ENCODE measurements at regions not wholly inside any gene's neighbourhood (a gene's known extent, or its start where the extent isn't known, plus 50 kb on each side); places are given as distances from the start of the nearest gene placed in this dataset.

DNA sequence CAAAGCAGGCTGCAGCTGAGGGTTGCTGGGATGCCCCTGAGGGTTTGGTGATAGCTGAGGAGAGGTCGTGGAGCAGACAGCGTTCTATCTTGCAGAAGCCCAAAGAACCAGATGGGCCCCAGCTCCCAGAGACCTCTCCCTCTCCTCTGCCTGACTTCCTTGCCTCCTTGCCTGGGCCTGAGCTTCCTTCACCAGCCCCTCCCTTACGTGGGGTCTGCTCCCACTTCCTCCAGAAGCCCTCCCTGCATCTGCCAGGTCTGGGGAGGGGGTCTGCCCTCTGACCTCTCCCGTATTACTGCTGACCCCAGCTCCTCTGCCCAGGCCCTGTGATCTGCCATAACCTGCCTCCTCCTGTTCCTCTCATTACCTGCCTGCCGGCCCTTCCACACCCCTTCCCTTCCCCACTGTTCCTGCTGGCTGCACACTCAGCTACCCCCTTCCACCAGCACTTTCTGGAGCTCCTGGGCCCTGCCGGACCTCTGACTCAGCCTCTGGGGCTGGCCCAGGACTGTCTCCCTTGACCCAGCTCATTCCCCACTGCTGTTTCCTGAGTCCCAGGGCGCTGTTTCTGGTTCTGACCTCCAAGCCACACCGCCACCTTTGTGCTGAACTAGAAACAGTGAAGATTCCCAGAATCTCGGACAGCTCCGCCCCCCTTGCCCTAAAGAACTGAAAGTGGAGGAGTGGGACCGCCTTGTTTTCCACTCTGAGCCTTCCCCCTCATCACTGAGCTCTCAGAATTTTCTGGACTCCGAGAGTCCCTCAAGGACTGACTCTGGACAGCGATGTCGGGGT is 237.7 kb upstream of the C1orf174 start:
- TF ChIP-seq, protein P1, sequence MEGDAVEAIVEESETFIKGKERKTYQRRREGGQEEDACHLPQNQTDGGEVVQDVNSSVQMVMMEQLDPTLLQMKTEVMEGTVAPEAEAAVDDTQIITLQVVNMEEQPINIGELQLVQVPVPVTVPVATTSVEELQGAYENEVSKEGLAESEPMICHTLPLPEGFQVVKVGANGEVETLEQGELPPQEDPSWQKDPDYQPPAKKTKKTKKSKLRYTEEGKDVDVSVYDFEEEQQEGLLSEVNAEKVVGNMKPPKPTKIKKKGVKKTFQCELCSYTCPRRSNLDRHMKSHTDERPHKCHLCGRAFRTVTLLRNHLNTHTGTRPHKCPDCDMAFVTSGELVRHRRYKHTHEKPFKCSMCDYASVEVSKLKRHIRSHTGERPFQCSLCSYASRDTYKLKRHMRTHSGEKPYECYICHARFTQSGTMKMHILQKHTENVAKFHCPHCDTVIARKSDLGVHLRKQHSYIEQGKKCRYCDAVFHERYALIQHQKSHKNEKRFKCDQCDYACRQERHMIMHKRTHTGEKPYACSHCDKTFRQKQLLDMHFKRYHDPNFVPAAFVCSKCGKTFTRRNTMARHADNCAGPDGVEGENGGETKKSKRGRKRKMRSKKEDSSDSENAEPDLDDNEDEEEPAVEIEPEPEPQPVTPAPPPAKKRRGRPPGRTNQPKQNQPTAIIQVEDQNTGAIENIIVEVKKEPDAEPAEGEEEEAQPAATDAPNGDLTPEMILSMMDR (IDR thresholded peaks at IDR 0.05; ENCODE audit: extremely low read depth in 1 of 2, insufficient read depth in 1 of 2, low read depth in 1 of 2, low read length in 2 of 2): no peak
- TF ChIP-seq POLR2AphosphoS5 (IDR thresholded peaks at IDR 0.05; ENCODE audit: insufficient read depth, low read depth, low read length): no peak
- no peak for TF ChIP-seq POLR2A (IDR thresholded peaks at IDR 0.05; ENCODE audit: low read depth, low read length)
